HEK293 (cell line): ENCODE measurements at regions not wholly inside any gene's neighbourhood (a gene's known extent, or its start where the extent isn't known, plus 50 kb on each side); places are given as distances from the start of the nearest gene placed in this dataset.

Experiments used
- CTCF ChIA-PET: fragments of 350-600 bp; formaldehyde crosslinking; extraction: SDS; loops from one replicate; lab custom pipeline; 2021; ENCODE audit warnings: antibody characterized with exemption; lab: Yijun Ruan, JAX
- POLR2A ChIA-PET: fragments of 300-600 bp; formaldehyde crosslinking; extraction: SDS; loops from one replicate; lab custom pipeline; 2020; ENCODE audit warnings: antibody characterized with exemption, inconsistent platforms; lab: Yijun Ruan, JAX
- H3K27ac ChIP-seq: fragments of 200-500 bp; sonication (Bioruptor generic); 2 replicates; pipeline ENCODE4 v1.5.1; 2014; ENCODE audit warnings: low read depth, low read length, control low read depth, inconsistent platforms; ENCODE audit errors: extremely low read depth
- H3K36me3 ChIP-seq, 2 experiments: fragments of 200-500 bp in 1 of 2; sonication (Bioruptor generic) in 1 of 2; 1 replicate in 1 of 2; 2 replicates in 1 of 2; pipeline ENCODE4 v1.5.1; 2014 to 2017; ENCODE audit warnings: inconsistent platforms in 2 of 2, low read length in 2 of 2; ENCODE audit not compliant: control insufficient read depth in 2 of 2, insufficient read depth in 1 of 2
- H3K4me1 ChIP-seq: fragments of 200-500 bp; sonication (Bioruptor generic); 2 replicates; pipeline ENCODE4 v1.5.1; 2014; ENCODE audit warnings: mild to moderate bottlenecking, low read length, inconsistent platforms; ENCODE audit not compliant: control insufficient read depth, insufficient read depth
- H3K4me3 ChIP-seq: 2 replicates; pipeline ENCODE4 v1.5.1; 2011; ENCODE audit warnings: low read depth, mild to moderate bottlenecking, control low read depth, low read length, moderate library complexity
- H3K9me3 ChIP-seq: fragments of 200-500 bp; sonication (Bioruptor generic); 2 replicates; pipeline ENCODE4 v1.5.1; 2014; ENCODE audit warnings: low read depth, low read length, inconsistent platforms; ENCODE audit not compliant: control insufficient read depth, insufficient read depth
- RBAK ChIP-seq: fragments of 450-650 bp; formaldehyde crosslinking; IDR thresholded peaks from 2 replicates; pipeline ENCODE4 v1.5.1; 2016; ENCODE audit warnings: missing biosample characterization, missing genetic modification characterization
- SCRT2 ChIP-seq: fragments of 450-650 bp; formaldehyde crosslinking; IDR thresholded peaks from 2 replicates; pipeline ENCODE4 v1.5.1; 2016; ENCODE audit warnings: missing biosample characterization, missing genetic modification characterization
- SP2 ChIP-seq: fragments of 450-650 bp; formaldehyde crosslinking; IDR thresholded peaks from 2 replicates; pipeline ENCODE4 v1.5.1; 2016; ENCODE audit warnings: missing biosample characterization, missing genetic modification characterization
- SP7 ChIP-seq: fragments of 450-650 bp; formaldehyde crosslinking; IDR thresholded peaks from 2 replicates; pipeline ENCODE4 v1.5.1; 2016; ENCODE audit warnings: missing biosample characterization, missing genetic modification characterization
- WT1 ChIP-seq: fragments of 450-650 bp; formaldehyde crosslinking; IDR thresholded peaks from 2 replicates; pipeline ENCODE4 v1.5.1; 2016; ENCODE audit warnings: missing biosample characterization, missing genetic modification characterization
- ZBTB21 ChIP-seq: fragments of 450-650 bp; formaldehyde crosslinking; IDR thresholded peaks from 2 replicates; pipeline ENCODE4 v1.5.1; 2017; ENCODE audit warnings: missing biosample characterization, missing genetic modification characterization
- ZBTB26 ChIP-seq: fragments of 450-650 bp; formaldehyde crosslinking; optimal IDR thresholded peaks from 2 replicates; pipeline ENCODE3; 2016; ENCODE audit warnings: missing biosample characterization, mild to moderate bottlenecking, missing genetic modification characterization
- ZBTB7A ChIP-seq: fragments of 450-650 bp; formaldehyde crosslinking; IDR thresholded peaks from 2 replicates; pipeline ENCODE4 v1.5.1; 2016; ENCODE audit warnings: low read depth, missing biosample characterization, missing genetic modification characterization
- ZBTB8A ChIP-seq: fragments of 450-650 bp; formaldehyde crosslinking; IDR thresholded peaks from 2 replicates; pipeline ENCODE4 v1.5.1; 2016; ENCODE audit warnings: missing biosample characterization, missing genetic modification characterization
- ZFP41 ChIP-seq: fragments of 450-650 bp; formaldehyde crosslinking; IDR thresholded peaks from 2 replicates; pipeline ENCODE4 v1.5.1; 2016; ENCODE audit warnings: missing biosample characterization, missing genetic modification characterization, borderline replicate concordance
- ZNF146 ChIP-seq: fragments of 450-650 bp; formaldehyde crosslinking; IDR thresholded peaks from 2 replicates; pipeline ENCODE4 v1.5.1; 2016; ENCODE audit warnings: missing biosample characterization, missing genetic modification characterization
- ZNF174 ChIP-seq: fragments of 450-650 bp; formaldehyde crosslinking; IDR thresholded peaks from 2 replicates; pipeline ENCODE4 v1.5.0; 2017; ENCODE audit warnings: missing biosample characterization, mild to moderate bottlenecking, missing genetic modification characterization
- ZNF214 ChIP-seq: fragments of 450-650 bp; formaldehyde crosslinking; IDR thresholded peaks from 2 replicates; pipeline ENCODE4 v1.5.1; 2017; ENCODE audit warnings: missing biosample characterization, mild to moderate bottlenecking, missing genetic modification characterization, borderline replicate concordance
- ZNF280D ChIP-seq: fragments of 450-650 bp; formaldehyde crosslinking; IDR thresholded peaks from 2 replicates; pipeline ENCODE4 v1.5.1; 2016; ENCODE audit warnings: missing biosample characterization, missing genetic modification characterization
- ZNF302 ChIP-seq: fragments of 450-650 bp; formaldehyde crosslinking; IDR thresholded peaks from 2 replicates; pipeline ENCODE4 v1.5.1; 2016; ENCODE audit warnings: missing biosample characterization, missing genetic modification characterization, low read depth
- ZNF311 ChIP-seq: fragments of 450-650 bp; formaldehyde crosslinking; IDR thresholded peaks from 2 replicates; pipeline ENCODE4 v1.5.1; 2017; ENCODE audit warnings: missing biosample characterization, missing genetic modification characterization, borderline replicate concordance
- ZNF350 ChIP-seq: fragments of 450-650 bp; formaldehyde crosslinking; IDR thresholded peaks from 2 replicates; pipeline ENCODE4 v1.5.0; 2017; ENCODE audit warnings: missing biosample characterization, mild to moderate bottlenecking, missing genetic modification characterization
- ZNF426 ChIP-seq: fragments of 450-650 bp; formaldehyde crosslinking; IDR thresholded peaks from 2 replicates; pipeline ENCODE4 v1.5.1; 2017; ENCODE audit warnings: missing biosample characterization, missing genetic modification characterization, mild to moderate bottlenecking, inconsistent platforms, moderate library complexity
- ZNF433 ChIP-seq: fragments of 450-650 bp; formaldehyde crosslinking; IDR thresholded peaks from 2 replicates; pipeline ENCODE4 v1.5.1; 2016; ENCODE audit warnings: missing biosample characterization, missing genetic modification characterization, low read depth
- ZNF510 ChIP-seq: fragments of 450-650 bp; formaldehyde crosslinking; IDR thresholded peaks from 2 replicates; pipeline ENCODE4 v1.5.1; 2018; ENCODE audit warnings: mild to moderate bottlenecking, missing genetic modification characterization, missing biosample characterization; ENCODE audit not compliant: insufficient replicate concordance
- ZNF521 ChIP-seq: fragments of 450-650 bp; formaldehyde crosslinking; IDR thresholded peaks from 2 replicates; pipeline ENCODE4 v1.5.1; 2017; ENCODE audit warnings: missing biosample characterization, mild to moderate bottlenecking, missing genetic modification characterization
- ZNF529 ChIP-seq: fragments of 450-650 bp; formaldehyde crosslinking; IDR thresholded peaks from 2 replicates; pipeline ENCODE4 v1.5.1; 2017; ENCODE audit warnings: missing genetic modification characterization, missing biosample characterization; ENCODE audit not compliant: insufficient replicate concordance
- ZNF560 ChIP-seq: fragments of 450-650 bp; formaldehyde crosslinking; IDR thresholded peaks from 2 replicates; pipeline ENCODE4 v1.5.1; 2017; ENCODE audit warnings: missing biosample characterization, missing genetic modification characterization, borderline replicate concordance
- ZNF670 ChIP-seq: fragments of 450-650 bp; formaldehyde crosslinking; IDR thresholded peaks from 2 replicates; pipeline ENCODE4 v1.5.1; 2016; ENCODE audit warnings: missing biosample characterization, missing genetic modification characterization, low read depth
- ZNF677 ChIP-seq: fragments of 450-650 bp; IDR thresholded peaks from 2 replicates; pipeline ENCODE4 v1.5.0; 2018; ENCODE audit warnings: missing biosample characterization, mild to moderate bottlenecking, missing genetic modification characterization, moderate library complexity
- ZNF777 ChIP-seq: fragments of 450-650 bp; formaldehyde crosslinking; IDR thresholded peaks from 2 replicates; pipeline ENCODE4 v1.5.1; 2017; ENCODE audit warnings: missing biosample characterization, missing genetic modification characterization, borderline replicate concordance
- ZSCAN30 ChIP-seq: fragments of 450-650 bp; IDR thresholded peaks from 2 replicates; pipeline ENCODE4 v1.5.1; 2018; ENCODE audit warnings: missing biosample characterization, mild to moderate bottlenecking, missing genetic modification characterization, moderate library complexity
- TF ChIP-seq, protein P1 (sequence below): fragments of 450-650 bp; formaldehyde crosslinking; IDR thresholded peaks from 2 replicates; pipeline ENCODE4 v1.5.1; 2016; ENCODE audit warnings: missing biosample characterization, missing genetic modification characterization

GRCh38 chr14:86815341-86815740, 1177.6 kb downstream of the GALC start:
- H3K9me3 ChIP-seq: no peaks in the 10 kb centered on the region
- TF ChIP-seq ZNF677 (tag by site-specific recombination): no peak
- no peak for TF ChIP-seq SP7 (tag by site-specific recombination)
- no peak for TF ChIP-seq ZSCAN30
- TF ChIP-seq, protein P1, sequence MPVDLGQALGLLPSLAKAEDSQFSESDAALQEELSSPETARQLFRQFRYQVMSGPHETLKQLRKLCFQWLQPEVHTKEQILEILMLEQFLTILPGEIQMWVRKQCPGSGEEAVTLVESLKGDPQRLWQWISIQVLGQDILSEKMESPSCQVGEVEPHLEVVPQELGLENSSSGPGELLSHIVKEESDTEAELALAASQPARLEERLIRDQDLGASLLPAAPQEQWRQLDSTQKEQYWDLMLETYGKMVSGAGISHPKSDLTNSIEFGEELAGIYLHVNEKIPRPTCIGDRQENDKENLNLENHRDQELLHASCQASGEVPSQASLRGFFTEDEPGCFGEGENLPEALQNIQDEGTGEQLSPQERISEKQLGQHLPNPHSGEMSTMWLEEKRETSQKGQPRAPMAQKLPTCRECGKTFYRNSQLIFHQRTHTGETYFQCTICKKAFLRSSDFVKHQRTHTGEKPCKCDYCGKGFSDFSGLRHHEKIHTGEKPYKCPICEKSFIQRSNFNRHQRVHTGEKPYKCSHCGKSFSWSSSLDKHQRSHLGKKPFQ: no peak
- no peak for TF ChIP-seq ZNF510 (tag by site-specific recombination)
- no peak for TF ChIP-seq ZNF670 (tag by site-specific recombination)
- TF ChIP-seq ZNF214 (tag by site-specific recombination): no peak
- no peak for TF ChIP-seq ZNF174
- TF ChIP-seq RBAK (tag by site-specific recombination): no peak
- TF ChIP-seq SCRT2 (tag by site-specific recombination): no peak
- no peak for TF ChIP-seq ZNF529
- TF ChIP-seq ZNF560 (tag by site-specific recombination): no peak
- TF ChIP-seq ZBTB26 (tag by site-specific recombination): no peak
- no peak for TF ChIP-seq ZNF146 (tag by site-specific recombination)
- TF ChIP-seq ZBTB8A (tag by site-specific recombination): no peak
- no peak for TF ChIP-seq ZBTB7A (tag by site-specific recombination)
- no peak for TF ChIP-seq ZNF311 (tag by site-specific recombination)
- TF ChIP-seq ZNF521 (tag by site-specific recombination): no peak
- no peak for TF ChIP-seq ZFP41
- no peaks in the 10 kb centered on the region for H3K36me3 ChIP-seq
- no peak overlapping the region for H3K4me3 ChIP-seq
- H3K27ac ChIP-seq: no peak overlapping the region
- no peaks in the 10 kb centered on the region for H3K4me1 ChIP-seq
- CTCF ChIA-PET: no interaction called here
- POLR2A ChIA-PET: no interaction called here

DNA sequence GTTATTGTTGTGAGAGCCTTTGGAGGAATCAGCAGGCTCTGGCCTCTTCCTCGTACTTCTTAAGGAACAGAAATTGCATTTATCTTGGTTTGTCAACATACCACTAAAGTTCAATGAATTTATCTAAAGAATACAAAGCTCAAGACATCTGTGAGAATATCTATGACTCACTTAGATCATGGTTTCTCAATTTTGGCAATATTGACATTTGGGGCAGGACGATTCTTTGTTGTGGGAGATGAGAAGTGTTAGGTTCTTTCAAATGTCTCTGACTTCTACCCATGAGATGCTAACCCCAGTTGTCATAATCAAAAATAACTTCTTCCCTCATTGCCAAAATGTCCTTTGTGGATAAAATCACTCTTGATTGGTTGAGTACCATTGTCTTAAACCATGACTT, 1190.3 kb downstream of the GALC start:
- H3K4me1 ChIP-seq: no peaks in the 10 kb centered on the region
- no peaks in the 10 kb centered on the region for H3K9me3 ChIP-seq
- no peak overlapping the region for H3K4me3 ChIP-seq
- H3K36me3 ChIP-seq: no peaks in the 10 kb centered on the region
- CTCF ChIA-PET: no interaction called here
- POLR2A ChIA-PET: no interaction called here
- TF ChIP-seq ZNF350 (tag by site-specific recombination): no peak
- no peak for TF ChIP-seq ZNF280D (tag by site-specific recombination)
- TF ChIP-seq SP7 (tag by site-specific recombination): no peak
- no peak for TF ChIP-seq ZNF302
- no peak for TF ChIP-seq ZNF433 (tag by site-specific recombination)
- no peak for TF ChIP-seq WT1 (tag by site-specific recombination)
- no peak for TF ChIP-seq ZBTB21 (tag by site-specific recombination)
- no peak for TF ChIP-seq SP2 (tag by site-specific recombination)
- no peak for TF ChIP-seq ZNF670 (tag by site-specific recombination)
- no peak for TF ChIP-seq ZNF426
- no peak for TF ChIP-seq ZNF777 (tag by site-specific recombination)
- no peak overlapping the region for H3K27ac ChIP-seq
